Mesenchymal stem cell (in vitro differentiated cells and primary cell): ENCODE measurements at regions not wholly inside any gene's neighbourhood (a gene's known extent, or its start where the extent isn't known, plus 50 kb on each side); places are given as distances from the start of the nearest gene placed in this dataset.

Source experiments
- DNase-seq: peaks from one replicate; pipeline ENCODE4 v3.0.0-alpha.2; 2013
- H2AFZ ChIP-seq: one replicate; pipeline ENCODE4 v1.6.1; 2013; ENCODE audit warnings: low read depth, mild to moderate bottlenecking, control low read depth, inconsistent platforms, low read length, moderate library complexity
- H2AK5ac ChIP-seq: 2 replicates; pipeline ENCODE4 v1.6.1; 2013; ENCODE audit warnings: low read length, moderate library complexity, mild to moderate bottlenecking, inconsistent platforms; ENCODE audit not compliant: severe bottlenecking
- H2BK120ac ChIP-seq: one replicate; pipeline ENCODE4 v1.6.1; 2013; ENCODE audit warnings: low read depth, mild to moderate bottlenecking, inconsistent platforms, low read length, moderate library complexity
- H2BK12ac ChIP-seq, 2 experiments: one replicate each; pipeline ENCODE4 v1.6.1; 2013; ENCODE audit warnings: inconsistent platforms in 2 of 2, low read length in 2 of 2, mild to moderate bottlenecking in 2 of 2, moderate library complexity in 2 of 2, control low read depth in 1 of 2
- H2BK15ac ChIP-seq: one replicate; pipeline ENCODE4 v1.6.1; 2013; ENCODE audit warnings: mild to moderate bottlenecking, low read depth, inconsistent platforms; ENCODE audit not compliant: poor library complexity, severe bottlenecking
- H2BK5ac ChIP-seq: 2 replicates; pipeline ENCODE4 v1.6.1; 2013; ENCODE audit warnings: low read depth, mild to moderate bottlenecking, low read length, control low read depth, inconsistent platforms; ENCODE audit not compliant: poor library complexity, severe bottlenecking
- H3K14ac ChIP-seq, 2 experiments: one replicate each; pipeline ENCODE4 v1.6.1; 2013; ENCODE audit warnings: inconsistent platforms in 2 of 2, low read length in 2 of 2, control low read depth in 1 of 2, mild to moderate bottlenecking in 1 of 2, moderate library complexity in 1 of 2
- H3K18ac ChIP-seq, 2 experiments: one replicate each; pipeline ENCODE4 v1.6.1; 2013; ENCODE audit warnings: inconsistent platforms in 2 of 2, low read length in 2 of 2, control low read depth in 1 of 2, low read depth in 1 of 2, mild to moderate bottlenecking in 1 of 2
- H3K23ac ChIP-seq, 2 experiments: one replicate each; pipeline ENCODE4 v1.6.1; 2013; ENCODE audit warnings: inconsistent platforms in 2 of 2, low read length in 2 of 2, mild to moderate bottlenecking in 2 of 2, moderate library complexity in 2 of 2, control low read depth in 1 of 2
- H3K27ac ChIP-seq: 2 replicates; pipeline ENCODE4 v1.5.1; 2013; ENCODE audit warnings: mild to moderate bottlenecking, moderate library complexity, low read length, control low read depth, inconsistent platforms; ENCODE audit not compliant: poor library complexity, severe bottlenecking
- H3K27me3 ChIP-seq, 2 experiments: 2 replicates each; pipeline versions ENCODE4 v1.6.1 to v1.7.0; 2013; ENCODE audit warnings: low read length in 2 of 2, mild to moderate bottlenecking in 2 of 2, moderate library complexity in 2 of 2, control low read depth in 1 of 2, inconsistent platforms in 1 of 2; ENCODE audit not compliant: control insufficient read depth in 1 of 2, insufficient read depth in 1 of 2
- H3K36me3 ChIP-seq, 2 experiments: 2 replicates each; pipeline versions ENCODE4 v1.6.1 to v1.7.0; 2013; ENCODE audit warnings: low read length in 2 of 2, control low read depth in 1 of 2, inconsistent platforms in 1 of 2, low read depth in 1 of 2, mild to moderate bottlenecking in 1 of 2; ENCODE audit not compliant: insufficient read depth in 2 of 2, control insufficient read depth in 1 of 2
- H3K4ac ChIP-seq, 2 experiments: one replicate each; pipeline ENCODE4 v1.6.1; 2013; ENCODE audit warnings: inconsistent platforms in 2 of 2, low read length in 2 of 2, mild to moderate bottlenecking in 2 of 2, moderate library complexity in 2 of 2, control low read depth in 1 of 2, low read depth in 1 of 2
- H3K4me1 ChIP-seq: 2 replicates; pipeline ENCODE4 v1.6.1; 2013; ENCODE audit warnings: low read depth, low read length, control low read depth; ENCODE audit not compliant: control insufficient read depth, insufficient read depth
- H3K4me2 ChIP-seq: 2 replicates; pipeline ENCODE4 v1.6.1; 2013; ENCODE audit warnings: low read length, mild to moderate bottlenecking, inconsistent platforms; ENCODE audit not compliant: poor library complexity, severe bottlenecking
- H3K4me3 ChIP-seq, 2 experiments: 2 replicates each; pipeline versions ENCODE4 v1.5.1 to v1.7.0; 2013; ENCODE audit warnings: low read length in 2 of 2, mild to moderate bottlenecking in 2 of 2, control low read depth in 1 of 2, low read depth in 1 of 2; ENCODE audit not compliant: insufficient read depth in 1 of 2
- H3K79me1 ChIP-seq: replicated peaks from 2 replicates; pipeline ENCODE4 v1.6.1; 2013; ENCODE audit warnings: mild to moderate bottlenecking, control low read depth, low read length, inconsistent platforms; ENCODE audit not compliant: poor library complexity, severe bottlenecking
- H3K9ac ChIP-seq: 2 replicates; pipeline ENCODE4 v1.7.0; 2013; ENCODE audit warnings: mild to moderate bottlenecking, low read length, moderate library complexity
- H3K9me3 ChIP-seq: 2 replicates; pipeline ENCODE4 v1.7.0; 2013; ENCODE audit warnings: mild to moderate bottlenecking, low read length; ENCODE audit not compliant: control insufficient read depth
- H4K8ac ChIP-seq: one replicate; pipeline ENCODE4 v1.6.1; 2013; ENCODE audit warnings: inconsistent platforms, mild to moderate bottlenecking, low read length, moderate library complexity
- H4K91ac ChIP-seq: one replicate; pipeline ENCODE4 v1.6.1; 2013; ENCODE audit warnings: mild to moderate bottlenecking, low read length, inconsistent platforms
- WGBS: methylation state at CpG from one replicate; pipeline ENCODE4 v1.1.7; 2013; ENCODE audit warnings: mixed read lengths; 5-methylcytosine and 5-hydroxymethylcytosine counted together

GRCh38 chr7:57205000-57205399 is 72.8 kb upstream of the ZNF479 start:
- no peak overlapping the region for H3K23ac ChIP-seq
- no peak overlapping the region for H3K18ac ChIP-seq
- no peak overlapping the region for H3K27ac ChIP-seq
- no peak overlapping the region for H3K9ac ChIP-seq
- no peak overlapping the region for H3K4me3 ChIP-seq
- no peak overlapping the region for H2AK5ac ChIP-seq
- no peaks in the 10 kb centered on the region for H3K79me1 ChIP-seq
- no peak overlapping the region for H3K14ac ChIP-seq
- no peak for DNase-seq
- H2BK5ac ChIP-seq = no peak overlapping the region
- no peak overlapping the region for H3K4ac ChIP-seq
- no peaks in the 10 kb centered on the region for H3K36me3 ChIP-seq
- H3K4me1 ChIP-seq = no peaks in the 10 kb centered on the region
- no peak overlapping the region for H4K91ac ChIP-seq
- 96% methylated on average over 7 of the region's 7 CpGs for WGBS
- H2BK12ac ChIP-seq = no peak overlapping the region
- no peaks in the 10 kb centered on the region for H3K27me3 ChIP-seq
- no peak overlapping the region for H4K8ac ChIP-seq
- no peak overlapping the region for H2AFZ ChIP-seq
- peaks cover 17% of the 10 kb centered on the region for H3K9me3 ChIP-seq
- H2BK120ac ChIP-seq = no peak overlapping the region
- no peak overlapping the region for H3K4me2 ChIP-seq
- no peak overlapping the region for H2BK15ac ChIP-seq

DNA sequence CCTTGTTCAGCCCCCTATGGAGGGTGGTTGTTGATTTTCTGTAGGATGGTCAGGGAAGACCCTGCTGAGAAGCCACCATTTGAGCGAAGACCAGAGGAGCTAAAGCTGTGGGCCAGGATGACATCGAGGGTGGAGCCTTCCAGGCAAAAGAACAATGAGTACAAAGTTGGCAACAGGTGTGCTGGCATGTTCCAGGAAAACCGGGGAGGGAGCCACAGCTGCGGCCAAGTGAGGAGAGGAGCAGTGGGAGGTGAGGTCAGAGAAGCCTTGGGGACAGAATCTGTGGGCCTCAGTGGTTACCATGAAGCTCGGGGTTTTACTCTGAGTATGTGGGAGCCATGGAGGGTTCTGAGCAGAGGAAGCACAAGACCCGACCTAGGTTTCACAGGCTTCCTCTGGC is 75.6 kb upstream of the ZNF479 start:
- Histone ChIP-seq H3K14ac (no peak overlapping the region), H2BK12ac (no peak overlapping the region), H2BK120ac (no peak overlapping the region), H2BK5ac (no peak overlapping the region), H3K4me3 (no peak overlapping the region), H3K4me2 (no peak overlapping the region), H3K4ac (no peak overlapping the region), H3K23ac (peak overlapping the region in 1 of 2 experiments; percentile 31), H2BK15ac (no peak overlapping the region), H3K27ac (no peak overlapping the region), H4K91ac (no peak overlapping the region), H3K4me1 (no peaks in the 10 kb centered on the region), H2AFZ (no peak overlapping the region), H3K36me3 (no peaks in the 10 kb centered on the region), H3K79me1 (no peaks in the 10 kb centered on the region), H3K18ac (no peak overlapping the region), H3K27me3 (no peaks in the 10 kb centered on the region), H2AK5ac (no peak overlapping the region), H3K9ac (no peak overlapping the region), H4K8ac (no peak overlapping the region), H3K9me3 (peaks cover 22% of the 10 kb centered on the region)
- DNase-seq = no peak
- WGBS = 64% methylated on average over 6 of the region's 6 CpGs

DNA sequence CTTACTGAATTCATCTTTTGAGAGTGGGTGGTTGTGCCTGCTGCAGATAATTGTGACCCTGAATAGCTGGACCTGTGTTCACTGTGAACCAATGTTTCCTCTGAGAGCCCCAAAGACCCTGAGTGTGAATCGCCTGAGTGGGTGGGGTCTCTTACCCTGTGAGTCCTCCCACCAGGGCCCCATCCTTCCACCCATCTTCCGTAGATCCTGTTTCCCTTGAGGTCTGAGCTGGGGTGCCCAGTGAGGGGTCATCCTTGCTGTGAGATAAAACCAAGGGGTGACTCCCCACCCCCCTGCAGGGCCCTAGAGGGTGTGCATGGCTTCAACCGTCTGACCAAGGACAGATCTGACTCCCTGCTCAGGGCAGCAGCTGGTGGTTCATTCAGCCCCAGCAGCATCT is 78.0 kb upstream of the ZNF479 start:
- Histone ChIP-seq H3K27me3 (no peaks in the 10 kb centered on the region), H3K27ac (no peak overlapping the region), H3K4me3 (no peak overlapping the region), H2BK15ac (no peak overlapping the region), H3K18ac (no peak overlapping the region), H3K14ac (no peak overlapping the region), H3K4me2 (no peak overlapping the region), H2AFZ (no peak overlapping the region), H2BK12ac (no peak overlapping the region), H3K9me3 (peaks cover 32% of the 10 kb centered on the region), H2BK5ac (no peak overlapping the region), H2AK5ac (no peak overlapping the region), H3K9ac (no peak overlapping the region), H3K4me1 (no peaks in the 10 kb centered on the region), H3K4ac (no peak overlapping the region), H3K23ac (no peak overlapping the region), H2BK120ac (no peak overlapping the region), H4K8ac (no peak overlapping the region), H3K79me1 (no peaks in the 10 kb centered on the region), H4K91ac (no peak overlapping the region), H3K36me3 (no peaks in the 10 kb centered on the region)
- no peak for DNase-seq
- WGBS = 89% methylated on average over 2 of the region's 3 CpGs

DNA sequence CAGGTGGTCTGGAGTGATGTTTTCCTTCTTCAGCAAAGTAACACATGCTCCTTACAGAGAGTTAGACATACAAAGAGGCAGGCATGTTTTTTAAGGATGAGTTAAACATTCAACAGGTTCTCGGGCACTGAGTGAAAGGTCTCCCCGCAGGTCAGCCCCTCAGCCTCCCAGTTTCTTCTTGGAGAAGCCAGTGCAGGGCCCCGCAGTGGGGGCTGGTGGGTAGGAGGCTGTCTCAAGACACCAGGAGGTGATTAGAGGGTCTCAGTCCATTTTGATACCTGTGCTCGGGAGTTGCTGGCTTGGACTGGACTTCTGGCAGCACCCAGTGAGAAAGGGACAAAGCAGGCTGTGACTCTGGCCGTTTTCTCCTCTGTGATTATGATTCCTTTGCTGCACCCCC is 78.6 kb upstream of the ZNF479 start:
- H3K9me3 ChIP-seq = peaks cover 38% of the 10 kb centered on the region
- H3K9ac ChIP-seq = no peak overlapping the region
- no peaks in the 10 kb centered on the region for H3K36me3 ChIP-seq
- no peaks in the 10 kb centered on the region for H3K79me1 ChIP-seq
- no peak overlapping the region for H3K14ac ChIP-seq
- no peak overlapping the region for H3K18ac ChIP-seq
- H3K4me1 ChIP-seq = no peaks in the 10 kb centered on the region
- no peak overlapping the region for H3K27ac ChIP-seq
- no peak overlapping the region for H3K4me2 ChIP-seq
- H2AK5ac ChIP-seq = no peak overlapping the region
- H2AFZ ChIP-seq = no peak overlapping the region
- no peak overlapping the region for H2BK12ac ChIP-seq
- H4K8ac ChIP-seq = no peak overlapping the region
- H2BK5ac ChIP-seq = no peak overlapping the region
- H3K4ac ChIP-seq = no peak overlapping the region
- no peak overlapping the region for H2BK120ac ChIP-seq
- H2BK15ac ChIP-seq = no peak overlapping the region
- no peak overlapping the region for H3K4me3 ChIP-seq
- H3K23ac ChIP-seq = no peak overlapping the region
- WGBS = 34% methylated on average over 5 of the region's 5 CpGs
- H3K27me3 ChIP-seq = no peaks in the 10 kb centered on the region
- no peak overlapping the region for H4K91ac ChIP-seq
- no peak for DNase-seq
